ENCODE measurements at regions not wholly inside any gene's neighbourhood (a gene's known extent, or its start where the extent isn't known, plus 50 kb on each side); places are given as distances from the start of the nearest gene placed in this dataset.

DNA sequence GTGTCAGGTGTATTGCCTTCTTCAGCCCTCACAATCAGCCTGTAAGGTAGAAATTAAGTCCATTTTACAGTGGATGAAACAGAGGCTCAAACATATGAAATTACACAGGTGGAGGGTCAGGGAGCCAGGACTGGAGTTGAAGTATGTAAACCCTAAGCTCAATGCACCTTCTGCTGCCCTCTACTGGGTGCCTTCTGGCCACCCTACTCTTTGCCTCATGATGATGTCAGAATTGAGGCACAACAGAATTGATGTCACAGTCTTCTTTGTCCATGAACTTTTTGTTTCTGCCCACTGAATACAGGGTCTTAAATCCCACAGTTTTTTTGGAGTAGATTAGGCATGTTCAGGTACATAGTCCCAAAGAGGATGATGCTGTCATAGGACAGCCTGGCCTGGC is 400.8 kb upstream of the CHD6 start:
- no TSS peak for BruUV-seq (replicated peaks)
- Histone ChIP-seq H3K4me2 (ENCODE audit: low read length) (no peak overlapping the region), H3K4me1 (ENCODE audit: control insufficient read depth in 1 of 2, insufficient read depth in 2 of 2, low read length in 2 of 2) (no peaks in the 10 kb centered on the region), H3K4me3 (replicated peaks in 1 of 2; ENCODE audit: low read depth in 1 of 2, low read length in 2 of 2) (no peak overlapping the region), H2AFZ (ENCODE audit: low read depth, low read length, poor library complexity, severe bottlenecking) (no peak overlapping the region), H3K36me3 (ENCODE audit: control insufficient read depth in 1 of 2, insufficient read depth in 2 of 2, low read length in 2 of 2) (no peaks in the 10 kb centered on the region), H3K9me3 (ENCODE audit: control insufficient read depth in 1 of 2, insufficient read depth in 1 of 2, low read depth in 1 of 2, low read length in 2 of 2) (peaks cover 5 to 17% of the 10 kb centered on the region in 2 experiments; a peak in 2 of 4 replicates), H3K9ac (ENCODE audit: low read length) (no peak overlapping the region), H3K27ac (ENCODE audit: low read depth, low read length) (no peak overlapping the region), H3K27me3 (ENCODE audit: insufficient read depth, low read length) (no peaks in the 10 kb centered on the region), H4K20me1 (ENCODE audit: insufficient read depth) (no peaks in the 10 kb centered on the region), H3K9me2 (ENCODE audit: insufficient read depth) (no peaks in the 10 kb centered on the region), H3K79me2 (ENCODE audit: insufficient read depth, low read length) (no peaks in the 10 kb centered on the region)
- ChIA-PET POLR2A (no interaction called here), CTCF (no interaction called here), RAD21 (ENCODE audit: low non-redundant PET in 1 of 2, low total read pairs in 2 of 2, uncharacterized antibody in 2 of 2, unreplicated experiment in 2 of 2) (no interaction called here)
- ATAC-seq (no peak), DNase-seq (ENCODE audit: low read depth, low spot score) (no peak)
- TF ChIP-seq ZNF274 (IDR thresholded peaks at IDR 0.05; ENCODE audit: low read depth, low read length) (no peak), CBX3 (IDR thresholded peaks at IDR 0.05; ENCODE audit: low read depth) (no peak), SRF (IDR thresholded peaks at IDR 0.05; ENCODE audit: low read depth) (no peak), SIN3A (IDR thresholded peaks at IDR 0.05; ENCODE audit: low read depth) (no peak)
- TF ChIP-seq, protein P1, sequence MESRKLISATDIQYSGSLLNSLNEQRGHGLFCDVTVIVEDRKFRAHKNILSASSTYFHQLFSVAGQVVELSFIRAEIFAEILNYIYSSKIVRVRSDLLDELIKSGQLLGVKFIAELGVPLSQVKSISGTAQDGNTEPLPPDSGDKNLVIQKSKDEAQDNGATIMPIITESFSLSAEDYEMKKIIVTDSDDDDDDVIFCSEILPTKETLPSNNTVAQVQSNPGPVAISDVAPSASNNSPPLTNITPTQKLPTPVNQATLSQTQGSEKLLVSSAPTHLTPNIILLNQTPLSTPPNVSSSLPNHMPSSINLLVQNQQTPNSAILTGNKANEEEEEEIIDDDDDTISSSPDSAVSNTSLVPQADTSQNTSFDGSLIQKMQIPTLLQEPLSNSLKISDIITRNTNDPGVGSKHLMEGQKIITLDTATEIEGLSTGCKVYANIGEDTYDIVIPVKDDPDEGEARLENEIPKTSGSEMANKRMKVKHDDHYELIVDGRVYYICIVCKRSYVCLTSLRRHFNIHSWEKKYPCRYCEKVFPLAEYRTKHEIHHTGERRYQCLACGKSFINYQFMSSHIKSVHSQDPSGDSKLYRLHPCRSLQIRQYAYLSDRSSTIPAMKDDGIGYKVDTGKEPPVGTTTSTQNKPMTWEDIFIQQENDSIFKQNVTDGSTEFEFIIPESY (IDR thresholded peaks at IDR 0.05; ENCODE audit: extremely low read depth, insufficient replicate concordance, low read length): no peak
- TF ChIP-seq, protein P2, sequence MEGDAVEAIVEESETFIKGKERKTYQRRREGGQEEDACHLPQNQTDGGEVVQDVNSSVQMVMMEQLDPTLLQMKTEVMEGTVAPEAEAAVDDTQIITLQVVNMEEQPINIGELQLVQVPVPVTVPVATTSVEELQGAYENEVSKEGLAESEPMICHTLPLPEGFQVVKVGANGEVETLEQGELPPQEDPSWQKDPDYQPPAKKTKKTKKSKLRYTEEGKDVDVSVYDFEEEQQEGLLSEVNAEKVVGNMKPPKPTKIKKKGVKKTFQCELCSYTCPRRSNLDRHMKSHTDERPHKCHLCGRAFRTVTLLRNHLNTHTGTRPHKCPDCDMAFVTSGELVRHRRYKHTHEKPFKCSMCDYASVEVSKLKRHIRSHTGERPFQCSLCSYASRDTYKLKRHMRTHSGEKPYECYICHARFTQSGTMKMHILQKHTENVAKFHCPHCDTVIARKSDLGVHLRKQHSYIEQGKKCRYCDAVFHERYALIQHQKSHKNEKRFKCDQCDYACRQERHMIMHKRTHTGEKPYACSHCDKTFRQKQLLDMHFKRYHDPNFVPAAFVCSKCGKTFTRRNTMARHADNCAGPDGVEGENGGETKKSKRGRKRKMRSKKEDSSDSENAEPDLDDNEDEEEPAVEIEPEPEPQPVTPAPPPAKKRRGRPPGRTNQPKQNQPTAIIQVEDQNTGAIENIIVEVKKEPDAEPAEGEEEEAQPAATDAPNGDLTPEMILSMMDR (IDR thresholded peaks at IDR 0.05 in 2 of 3, conservative IDR thresholded peaks at IDR 0.05 in 1 of 3; ENCODE audit: borderline replicate concordance in 1 of 3, insufficient read depth in 1 of 3, low read depth in 2 of 3, low read length in 2 of 3): peak in 1 of 3 experiments; percentile 10; a peak in 1 of 6 replicates
- intact Hi-C loops (cut with micrococcal nuclease): no loop called here
